Endothelial cell (in vitro differentiated cells): ENCODE measurements at regions not wholly inside any gene's neighbourhood (a gene's known extent, or its start where the extent isn't known, plus 50 kb on each side); places are given as distances from the start of the nearest gene placed in this dataset.

Source experiments
- DNase-seq: peaks from one replicate; pipeline ENCODE4 v3.0.0; 2021; ENCODE audit warnings: low spot score
- H3K27ac Mint-ChIP-seq: one replicate; pipeline ENCODE4 v1.8.0; 2021; ENCODE audit warnings: mixed read lengths, inconsistent platforms; ENCODE audit not compliant: unreplicated experiment
- H3K27me3 Mint-ChIP-seq: one replicate; pipeline ENCODE4 v1.8.0; 2021; ENCODE audit warnings: mild to moderate bottlenecking, moderate library complexity, mixed read lengths, inconsistent platforms; ENCODE audit not compliant: unreplicated experiment
- H3K36me3 Mint-ChIP-seq: one replicate; pipeline ENCODE4 v1.8.0; 2021; ENCODE audit warnings: mild to moderate bottlenecking, low read depth, mixed read lengths, inconsistent platforms; ENCODE audit not compliant: unreplicated experiment
- H3K4me1 Mint-ChIP-seq: one replicate; pipeline ENCODE4 v1.8.0; 2021; ENCODE audit warnings: mild to moderate bottlenecking, mixed read lengths, inconsistent platforms; ENCODE audit not compliant: unreplicated experiment
- H3K4me3 Mint-ChIP-seq: one replicate; pipeline ENCODE4 v1.8.0; 2021; ENCODE audit warnings: mild to moderate bottlenecking, mixed read lengths, inconsistent platforms; ENCODE audit not compliant: unreplicated experiment
- H3K9me3 Mint-ChIP-seq: one replicate; pipeline ENCODE4 v1.8.0; 2021; ENCODE audit warnings: mixed read lengths, inconsistent platforms; ENCODE audit not compliant: unreplicated experiment
- CTCF ChIP-seq: fragments of 200-600 bp; sonication (generic); IDR thresholded peaks from one replicate; pipeline ENCODE4 v1.5.0; 2021; ENCODE audit warnings: antibody characterized with exemption; ENCODE audit not compliant: unreplicated experiment

- Mint-ChIP-seq H3K27me3 (peaks cover 2% of the 10 kb centered on the region), H3K4me1 (peaks cover 6% of the 10 kb centered on the region), H3K27ac (no peak overlapping the region), H3K36me3 (no peaks in the 10 kb centered on the region), H3K9me3 (no peaks in the 10 kb centered on the region), H3K4me3 (no peak overlapping the region)
- no peak for DNase-seq
- TF ChIP-seq CTCF: no peak
Measured at GRCh38 chr4:146033149-146033548, 94.5 kb upstream of the ZNF827 start.

GRCh38 chr4:146032234-146032860 lies 93.7 kb upstream of the ZNF827 start:
- Mint-ChIP-seq H3K9me3 (no peaks in the 10 kb centered on the region), H3K36me3 (no peaks in the 10 kb centered on the region), H3K4me3 (no peak overlapping the region), H3K27ac (no peak overlapping the region), H3K27me3 (peaks cover 2% of the 10 kb centered on the region), H3K4me1 (peaks cover 6% of the 10 kb centered on the region)
- no peak for DNase-seq
- TF ChIP-seq CTCF: no peak

GRCh38 chr4:146029939-146030710 lies 91.5 kb upstream of the ZNF827 start:
- H3K27ac Mint-ChIP-seq: peak overlapping the region; percentile 9
- no peak overlapping the region for H3K4me3 Mint-ChIP-seq
- peaks cover 2% of the 10 kb centered on the region for H3K27me3 Mint-ChIP-seq
- H3K9me3 Mint-ChIP-seq: no peaks in the 10 kb centered on the region
- TF ChIP-seq CTCF: no peak
- no peaks in the 10 kb centered on the region for H3K36me3 Mint-ChIP-seq
- DNase-seq: no peak
- peaks cover 6% of the 10 kb centered on the region for H3K4me1 Mint-ChIP-seq

- H3K4me1 Mint-ChIP-seq: peaks cover 6% of the 10 kb centered on the region
- DNase-seq: no peak
- no peaks in the 10 kb centered on the region for H3K9me3 Mint-ChIP-seq
- TF ChIP-seq CTCF: no peak
- no peaks in the 10 kb centered on the region for H3K27me3 Mint-ChIP-seq
- no peaks in the 10 kb centered on the region for H3K36me3 Mint-ChIP-seq
- no peak overlapping the region for H3K4me3 Mint-ChIP-seq
- no peak overlapping the region for H3K27ac Mint-ChIP-seq
Measured at GRCh38 chr4:146029147-146029546, 90.5 kb upstream of the ZNF827 start.

GRCh38 chr4:146027761-146028160 lies 89.1 kb upstream of the ZNF827 start:
- TF ChIP-seq CTCF: no peak
- peaks cover 10% of the 10 kb centered on the region for H3K4me1 Mint-ChIP-seq
- no peaks in the 10 kb centered on the region for H3K27me3 Mint-ChIP-seq
- H3K36me3 Mint-ChIP-seq: no peaks in the 10 kb centered on the region
- H3K27ac Mint-ChIP-seq: no peak overlapping the region
- H3K9me3 Mint-ChIP-seq: no peaks in the 10 kb centered on the region
- no peak overlapping the region for H3K4me3 Mint-ChIP-seq
- no peak for DNase-seq
